Middle frontal gyrus (tissue), 1 donor: ENCODE measurements at regions not wholly inside any gene's neighbourhood (a gene's known extent, or its start where the extent isn't known, plus 50 kb on each side); places are given as distances from the start of the nearest gene placed in this dataset.
"Not testable (repeated sequence)": the region's sequence is repeated elsewhere in the genome, so short reads cannot be mapped to it uniquely, and the experiment has no call there.

ENCODE experiments used
- DNase-seq: peaks from one replicate; pipeline ENCODE4 v3.0.0-alpha.2; 2015; ENCODE audit warnings: low spot score; ENCODE audit errors: extremely low spot score

- DNase-seq = no peak
These were observed 137.4 kb upstream of the FBXO11 start for GRCh38 chr2:48043746-48044145.

GRCh38 chr2:48045613-48046012 is 139.3 kb upstream of the FBXO11 start:
- DNase-seq = no peak

- no peak for DNase-seq
These were observed 142.3 kb upstream of the FBXO11 start for GRCh38 chr2:48048476-48049171.

- DNase-seq = no peak
These were observed 143.1 kb upstream of the FBXO11 start for GRCh38 chr2:48049371-48049770.

- DNase-seq = no peak
These were observed 144.4 kb upstream of the FBXO11 start for GRCh38 chr2:48050711-48051110.

- no peak for DNase-seq
These were observed 153.7 kb upstream of the FBXO11 start for GRCh38 chr2:48059975-48060374.

- not testable (repeated sequence) for DNase-seq
These were observed 155.4 kb upstream of the FBXO11 start for GRCh38 chr2:48061656-48062055.

GRCh38 chr2:48065096-48065495 is 158.8 kb upstream of the FBXO11 start:
- no peak for DNase-seq

GRCh38 chr2:48066000-48066399 is 159.7 kb upstream of the FBXO11 start:
- no peak for DNase-seq

GRCh38 chr2:48069769-48070168 is 163.5 kb upstream of the FBXO11 start:
- DNase-seq = no peak

- no peak for DNase-seq
These were observed 164.1 kb upstream of the FBXO11 start for GRCh38 chr2:48070415-48070814.

GRCh38 chr2:48072583-48072982 is 166.3 kb upstream of the FBXO11 start:
- no peak for DNase-seq

GRCh38 chr2:48075631-48076030 is 169.3 kb upstream of the FBXO11 start:
- DNase-seq = no peak

- DNase-seq = no peak
These were observed 174.4 kb upstream of the FBXO11 start for GRCh38 chr2:48080534-48081316.

GRCh38 chr2:48081317-48081628 is 175.0 kb upstream of the FBXO11 start:
- no peak for DNase-seq

GRCh38 chr2:48085888-48086287 is 179.6 kb upstream of the FBXO11 start:
- no peak for DNase-seq

GRCh38 chr2:48088994-48089393 is 182.7 kb upstream of the FBXO11 start:
- no peak for DNase-seq

GRCh38 chr2:48089644-48090043 is 183.3 kb upstream of the FBXO11 start:
- DNase-seq = no peak

- DNase-seq = no peak
These were observed 186.8 kb upstream of the FBXO11 start for GRCh38 chr2:48092846-48093803.

- not testable (repeated sequence) for DNase-seq
These were observed 190.5 kb upstream of the FBXO11 start for GRCh38 chr2:48096765-48097164.

GRCh38 chr2:48098539-48098938 is 192.2 kb upstream of the FBXO11 start:
- no peak for DNase-seq

- DNase-seq = no peak
These were observed 198.1 kb upstream of the FBXO11 start for GRCh38 chr2:48104418-48104817.
